Testis (tissue), 2 donors: ENCODE measurements at regions not wholly inside any gene's neighbourhood (a gene's known extent, or its start where the extent isn't known, plus 50 kb on each side); places are given as distances from the start of the nearest gene placed in this dataset.

Source experiments
- CTCF ChIP-seq, 3 experiments: fragments of 450-650 bp in 2 of 3; fragments of 200-600 bp in 1 of 3; sonication (generic) in 1 of 3; IDR thresholded peaks; one replicate each; pipeline ENCODE4 v1.5.1; 2016 to 2019; ENCODE audit warnings: antibody characterized with exemption in 3 of 3, mild to moderate bottlenecking in 2 of 3, moderate library complexity in 1 of 3
- POLR2A ChIP-seq: fragments of 450-650 bp; IDR thresholded peaks from one replicate; pipeline ENCODE4 v1.6.1; 2017; ENCODE audit warnings: antibody characterized with exemption, mild to moderate bottlenecking, moderate library complexity

GRCh38 chr4:148716431-148717052, 274.3 kb upstream of the NR3C2 start:
- no peak for TF ChIP-seq CTCF (IDR thresholded peaks at IDR 0.05)
- no peak for TF ChIP-seq POLR2A
